ENCODE measurements at regions not wholly inside any gene's neighbourhood (a gene's known extent, or its start where the extent isn't known, plus 50 kb on each side); places are given as distances from the start of the nearest gene placed in this dataset.

DNA sequence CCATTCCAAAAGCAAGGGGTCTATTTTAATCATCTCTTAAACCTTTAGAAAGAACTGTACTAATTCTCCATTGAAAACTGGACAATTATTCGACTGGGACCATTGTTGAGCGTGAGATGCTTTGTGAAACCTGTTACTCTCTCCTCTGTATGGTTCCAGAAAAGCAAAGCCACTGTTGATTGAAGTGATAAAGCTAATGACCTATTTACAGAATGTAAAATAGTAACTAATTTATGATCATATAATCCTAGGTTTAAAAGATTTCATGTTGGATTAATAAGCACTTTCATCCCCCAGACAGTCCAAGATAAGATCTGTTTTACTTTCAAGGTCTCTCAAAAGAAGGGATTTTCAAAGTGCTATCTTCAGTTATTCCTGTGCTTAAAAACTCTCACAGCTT lies 614.5 kb downstream of the TMA16 start:
- H3K36me3 ChIP-seq (ENCODE audit: insufficient read depth, low read length), result no peaks in the 10 kb centered on the region
- no peaks in the 10 kb centered on the region for H3K4me1 ChIP-seq (ENCODE audit: insufficient read depth, low read length, poor library complexity, severe bottlenecking)
- no TSS peak for BruUV-seq (replicated peaks)
- ChIA-PET POLR2A (interaction anchor here (0.6 to 1.6 kb wide), 3 partner anchors 10 to 1317 kb away, joined by 4 to 7 read pairs (median 6); no protein-coding TSS in a partner anchor), CTCF (ENCODE audit: unreplicated experiment) (no interaction called here)
- no peak overlapping the region for H3K27ac ChIP-seq (ENCODE audit: low read depth, low read length, poor library complexity, severe bottlenecking)
- intact Hi-C loops (cut with micrococcal nuclease; ENCODE audit: unreplicated experiment), result no loop called here
- H3K9me3 ChIP-seq (ENCODE audit: low read length), result no peaks in the 10 kb centered on the region
- no peaks in the 10 kb centered on the region for H3K9me2 ChIP-seq (ENCODE audit: insufficient read depth, low read length)
- H4K20me1 ChIP-seq (ENCODE audit: insufficient read depth, low read length), result no peaks in the 10 kb centered on the region
- H3K79me2 ChIP-seq (ENCODE audit: insufficient read depth, low read depth, low read length), result no peaks in the 10 kb centered on the region
- TF ChIP-seq EZH2phosphoT487 (IDR thresholded peaks at IDR 0.05; ENCODE audit: borderline replicate concordance, low read depth, low read length), result no peak
- no peak for TF ChIP-seq CTCF (conservative IDR thresholded peaks at IDR 0.05; ENCODE audit: low read length)
- no peak overlapping the region for H3K4me2 ChIP-seq (ENCODE audit: low read length)
- no peak overlapping the region for H2AFZ ChIP-seq (ENCODE audit: low read length)
- no peak overlapping the region for H3K4me3 ChIP-seq (ENCODE audit: low read depth, low read length, poor library complexity, severe bottlenecking)
- no peak for DNase-seq (ENCODE audit: low spot score)

GRCh38 chr4:164109503-164109902 lies 615.0 kb downstream of the TMA16 start:
- Histone ChIP-seq H3K9me3 (ENCODE audit: low read length) (no peaks in the 10 kb centered on the region), H2AFZ (ENCODE audit: low read length) (no peak overlapping the region), H3K4me3 (ENCODE audit: low read depth, low read length, poor library complexity, severe bottlenecking) (no peak overlapping the region), H3K27ac (ENCODE audit: low read depth, low read length, poor library complexity, severe bottlenecking) (no peak overlapping the region), H3K4me1 (ENCODE audit: insufficient read depth, low read length, poor library complexity, severe bottlenecking) (no peaks in the 10 kb centered on the region), H4K20me1 (ENCODE audit: insufficient read depth, low read length) (no peaks in the 10 kb centered on the region), H3K9me2 (ENCODE audit: insufficient read depth, low read length) (no peaks in the 10 kb centered on the region), H3K36me3 (ENCODE audit: insufficient read depth, low read length) (no peaks in the 10 kb centered on the region), H3K79me2 (ENCODE audit: insufficient read depth, low read depth, low read length) (no peaks in the 10 kb centered on the region), H3K4me2 (ENCODE audit: low read length) (no peak overlapping the region)
- intact Hi-C loops (cut with micrococcal nuclease; ENCODE audit: unreplicated experiment), result no loop called here
- POLR2A ChIA-PET, result interaction anchor here (0.6 to 1.6 kb wide), 5 partner anchors 10 to 1317 kb away, joined by 3 to 7 read pairs (median 4); no protein-coding TSS in a partner anchor
- DNase-seq (ENCODE audit: low spot score), result no peak
- BruUV-seq (replicated peaks), result no TSS peak
- CTCF ChIA-PET (ENCODE audit: unreplicated experiment), result no interaction called here
- no peak for TF ChIP-seq EZH2phosphoT487 (IDR thresholded peaks at IDR 0.05; ENCODE audit: borderline replicate concordance, low read depth, low read length)
- TF ChIP-seq CTCF (conservative IDR thresholded peaks at IDR 0.05; ENCODE audit: low read length), result no peak

DNA sequence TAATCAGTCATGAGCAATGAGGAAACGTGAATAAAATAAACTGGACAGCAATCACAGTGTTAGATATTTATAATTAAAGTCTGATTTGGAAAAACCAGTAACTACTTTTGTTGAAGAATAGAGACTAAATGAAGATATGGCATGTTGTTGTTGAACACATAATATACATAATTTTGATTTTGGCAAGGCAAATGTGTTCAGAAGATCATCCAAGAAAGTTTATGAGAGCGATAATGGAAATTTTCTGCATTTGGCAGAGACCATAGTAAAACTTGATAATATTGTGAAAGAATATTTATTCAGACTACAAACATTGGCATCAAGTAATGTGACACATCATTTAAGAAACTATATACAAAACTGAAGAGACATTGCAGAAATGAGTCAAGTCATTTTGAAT lies 620.7 kb downstream of the TMA16 start:
- H4K20me1 ChIP-seq (ENCODE audit: insufficient read depth, low read length), result no peaks in the 10 kb centered on the region

More for the DNA sequence above, 620.7 kb downstream of the TMA16 start:
- Histone ChIP-seq H3K4me2 (ENCODE audit: low read length) (no peak overlapping the region), H3K4me3 (ENCODE audit: low read depth, low read length, poor library complexity, severe bottlenecking) (no peak overlapping the region), H2AFZ (ENCODE audit: low read length) (no peak overlapping the region), H3K9me2 (ENCODE audit: insufficient read depth, low read length) (no peaks in the 10 kb centered on the region), H3K9me3 (ENCODE audit: low read length) (no peaks in the 10 kb centered on the region), H3K27ac (ENCODE audit: low read depth, low read length, poor library complexity, severe bottlenecking) (no peak overlapping the region), H3K4me1 (ENCODE audit: insufficient read depth, low read length, poor library complexity, severe bottlenecking) (no peaks in the 10 kb centered on the region), H3K36me3 (ENCODE audit: insufficient read depth, low read length) (no peaks in the 10 kb centered on the region), H3K79me2 (ENCODE audit: insufficient read depth, low read depth, low read length) (no peaks in the 10 kb centered on the region)
- POLR2A ChIA-PET, result no interaction called here
- no peak for TF ChIP-seq EZH2phosphoT487 (IDR thresholded peaks at IDR 0.05; ENCODE audit: borderline replicate concordance, low read depth, low read length)
- CTCF ChIA-PET (ENCODE audit: unreplicated experiment), result no interaction called here
- BruUV-seq (replicated peaks), result no TSS peak
- intact Hi-C loops (cut with micrococcal nuclease; ENCODE audit: unreplicated experiment), result no loop called here
- DNase-seq (ENCODE audit: low spot score), result no peak

Data from OCI-LY7 (cell line).